T-helper 1 cell treated with Interleukin-12 subunit alpha and Interleukin-12 subunit beta and Interleukin-4 antibody, amounts not matched to agents 30 μg/mL and 1 μg/mL, for 36 hours (primary cell): ENCODE measurements at regions not wholly inside any gene's neighbourhood (a gene's known extent, or its start where the extent isn't known, plus 50 kb on each side); places are given as distances from the start of the nearest gene placed in this dataset.
A peak's percentile ranks its signal among the peaks of the same experiment; 100 is the strongest.
"Not testable (repeated sequence)": the region's sequence is repeated elsewhere in the genome, so short reads cannot be mapped to it uniquely, and the experiment has no call there.

Source experiments
- H3K27ac Mint-ChIP-seq: one replicate; pipeline ENCODE4 v1.8.0; 2021; ENCODE audit warnings: mild to moderate bottlenecking, mixed read lengths
- H3K27me3 Mint-ChIP-seq: one replicate; pipeline ENCODE4 v1.8.0; 2021; ENCODE audit warnings: low read depth, mixed read lengths
- H3K36me3 Mint-ChIP-seq: one replicate; pipeline ENCODE4 v1.8.0; 2021; ENCODE audit warnings: low read depth, mixed read lengths
- H3K4me1 Mint-ChIP-seq: one replicate; pipeline ENCODE4 v1.8.0; 2021; ENCODE audit warnings: low read depth, mixed read lengths
- H3K4me3 Mint-ChIP-seq: one replicate; pipeline ENCODE4 v1.8.0; 2021; ENCODE audit warnings: mild to moderate bottlenecking, moderate library complexity, mixed read lengths
- H3K9me3 Mint-ChIP-seq: one replicate; pipeline ENCODE4 v1.8.0; 2021; ENCODE audit warnings: mixed read lengths

GRCh38 chr4:28082686-28083390 lies 1222.2 kb downstream of the STIM2 start:
- no peaks in the 10 kb centered on the region for H3K4me1 Mint-ChIP-seq
- H3K27me3 Mint-ChIP-seq, result no peaks in the 10 kb centered on the region
- H3K4me3 Mint-ChIP-seq, result no peak overlapping the region
- H3K27ac Mint-ChIP-seq, result no peak overlapping the region
- H3K36me3 Mint-ChIP-seq, result no peaks in the 10 kb centered on the region
- H3K9me3 Mint-ChIP-seq, result peaks cover 27% of the 10 kb centered on the region

GRCh38 chr4:28092610-28093009 lies 1232.0 kb downstream of the STIM2 start:
- H3K27ac Mint-ChIP-seq, result no peak overlapping the region
- no peaks in the 10 kb centered on the region for H3K9me3 Mint-ChIP-seq
- H3K27me3 Mint-ChIP-seq, result no peaks in the 10 kb centered on the region
- H3K4me1 Mint-ChIP-seq, result no peaks in the 10 kb centered on the region
- H3K36me3 Mint-ChIP-seq, result no peaks in the 10 kb centered on the region
- no peak overlapping the region for H3K4me3 Mint-ChIP-seq

- Mint-ChIP-seq H3K27me3 (no peaks in the 10 kb centered on the region), H3K4me1 (no peaks in the 10 kb centered on the region), H3K4me3 (no peak overlapping the region), H3K36me3 (no peaks in the 10 kb centered on the region), H3K27ac (no peak overlapping the region), H3K9me3 (no peaks in the 10 kb centered on the region)
Measured at GRCh38 chr4:28093071-28093470, 1232.4 kb downstream of the STIM2 start.

- Mint-ChIP-seq H3K27me3 (no peaks in the 10 kb centered on the region), H3K9me3 (peaks cover 3% of the 10 kb centered on the region), H3K27ac (no peak overlapping the region), H3K4me3 (no peak overlapping the region), H3K4me1 (no peaks in the 10 kb centered on the region), H3K36me3 (no peaks in the 10 kb centered on the region)
Measured at GRCh38 chr4:28101583-28101982, 1240.9 kb downstream of the STIM2 start.

- no peaks in the 10 kb centered on the region for H3K27me3 Mint-ChIP-seq
- no peaks in the 10 kb centered on the region for H3K4me1 Mint-ChIP-seq
- no peak overlapping the region for H3K27ac Mint-ChIP-seq
- no peak overlapping the region for H3K4me3 Mint-ChIP-seq
- H3K36me3 Mint-ChIP-seq, result no peaks in the 10 kb centered on the region
- peaks cover 3% of the 10 kb centered on the region for H3K9me3 Mint-ChIP-seq
Measured at GRCh38 chr4:28105271-28105859, 1244.7 kb downstream of the STIM2 start.

GRCh38 chr4:28106155-28106554 lies 1245.5 kb downstream of the STIM2 start:
- Mint-ChIP-seq H3K27ac (no peak overlapping the region), H3K4me3 (no peak overlapping the region), H3K9me3 (peaks cover 3% of the 10 kb centered on the region), H3K27me3 (no peaks in the 10 kb centered on the region), H3K36me3 (no peaks in the 10 kb centered on the region), H3K4me1 (no peaks in the 10 kb centered on the region)

- Mint-ChIP-seq H3K27me3 (no peaks in the 10 kb centered on the region), H3K9me3 (peaks cover 8% of the 10 kb centered on the region), H3K36me3 (no peaks in the 10 kb centered on the region), H3K4me1 (no peaks in the 10 kb centered on the region), H3K4me3 (no peak overlapping the region), H3K27ac (no peak overlapping the region)
Measured at GRCh38 chr4:28109801-28110200, 1249.2 kb downstream of the STIM2 start.

- not testable (repeated sequence) for H3K4me3 Mint-ChIP-seq, H3K36me3 Mint-ChIP-seq, H3K4me1 Mint-ChIP-seq, H3K27ac Mint-ChIP-seq, H3K27me3 Mint-ChIP-seq
- H3K9me3 Mint-ChIP-seq, result peaks cover 18% of the 10 kb centered on the region
Measured at GRCh38 chr4:28112691-28113335, 1252.2 kb downstream of the STIM2 start.

- not testable (repeated sequence) for H3K27me3 Mint-ChIP-seq, H3K27ac Mint-ChIP-seq, H3K36me3 Mint-ChIP-seq, H3K4me3 Mint-ChIP-seq, H3K4me1 Mint-ChIP-seq
- H3K9me3 Mint-ChIP-seq, result peaks cover 25% of the 10 kb centered on the region
Measured at GRCh38 chr4:28113586-28113985, 1252.9 kb downstream of the STIM2 start.

GRCh38 chr4:28116526-28117083 lies 1256.0 kb downstream of the STIM2 start:
- Mint-ChIP-seq H3K27ac (peak overlapping the region; percentile 29), H3K9me3 (peaks cover 30% of the 10 kb centered on the region)
- H3K36me3 Mint-ChIP-seq, H3K4me3 Mint-ChIP-seq, H3K27me3 Mint-ChIP-seq, H3K4me1 Mint-ChIP-seq: not testable (repeated sequence)

- H3K27me3 Mint-ChIP-seq, result no peaks in the 10 kb centered on the region
- no peak overlapping the region for H3K27ac Mint-ChIP-seq
- H3K4me3 Mint-ChIP-seq, result no peak overlapping the region
- no peaks in the 10 kb centered on the region for H3K4me1 Mint-ChIP-seq
- H3K9me3 Mint-ChIP-seq, result peaks cover 30% of the 10 kb centered on the region
- no peaks in the 10 kb centered on the region for H3K36me3 Mint-ChIP-seq
Measured at GRCh38 chr4:28117084-28117682, 1256.5 kb downstream of the STIM2 start.

GRCh38 chr4:28146191-28146590 lies 1285.5 kb downstream of the STIM2 start:
- H3K27me3 Mint-ChIP-seq, result no peaks in the 10 kb centered on the region
- no peak overlapping the region for H3K4me3 Mint-ChIP-seq
- H3K9me3 Mint-ChIP-seq, result peaks cover 6% of the 10 kb centered on the region
- no peaks in the 10 kb centered on the region for H3K4me1 Mint-ChIP-seq
- H3K36me3 Mint-ChIP-seq, result no peaks in the 10 kb centered on the region
- H3K27ac Mint-ChIP-seq, result no peak overlapping the region

- no peaks in the 10 kb centered on the region for H3K4me1 Mint-ChIP-seq
- H3K9me3 Mint-ChIP-seq, result no peaks in the 10 kb centered on the region
- no peaks in the 10 kb centered on the region for H3K36me3 Mint-ChIP-seq
- no peak overlapping the region for H3K4me3 Mint-ChIP-seq
- no peak overlapping the region for H3K27ac Mint-ChIP-seq
- no peaks in the 10 kb centered on the region for H3K27me3 Mint-ChIP-seq
Measured at GRCh38 chr4:28148221-28148620, 1287.6 kb downstream of the STIM2 start.

GRCh38 chr4:28149762-28150161 lies 1289.1 kb downstream of the STIM2 start:
- H3K36me3 Mint-ChIP-seq, result no peaks in the 10 kb centered on the region
- no peaks in the 10 kb centered on the region for H3K4me1 Mint-ChIP-seq
- H3K27me3 Mint-ChIP-seq, result no peaks in the 10 kb centered on the region
- H3K27ac Mint-ChIP-seq, result no peak overlapping the region
- H3K4me3 Mint-ChIP-seq, result no peak overlapping the region
- no peaks in the 10 kb centered on the region for H3K9me3 Mint-ChIP-seq

GRCh38 chr4:28151314-28151713 lies 1290.7 kb downstream of the STIM2 start:
- no peak overlapping the region for H3K4me3 Mint-ChIP-seq
- no peaks in the 10 kb centered on the region for H3K27me3 Mint-ChIP-seq
- no peaks in the 10 kb centered on the region for H3K4me1 Mint-ChIP-seq
- no peaks in the 10 kb centered on the region for H3K36me3 Mint-ChIP-seq
- H3K9me3 Mint-ChIP-seq, result peaks cover 3% of the 10 kb centered on the region
- no peak overlapping the region for H3K27ac Mint-ChIP-seq
